CD4-positive, alpha-beta memory T cell (primary cell): ENCODE measurements at regions not wholly inside any gene's neighbourhood (a gene's known extent, or its start where the extent isn't known, plus 50 kb on each side); places are given as distances from the start of the nearest gene placed in this dataset.

Experiments
- CTCF ChIA-PET: fragments of 350-600 bp; sonication (Branson Sonifier 250); formaldehyde crosslinking; loops from one replicate; lab custom pipeline; 2021; ENCODE audit warnings: inconsistent platforms; ENCODE audit not compliant: partially characterized antibody; lab: Charles Lee
- POLR2A ChIA-PET: fragments of 350-600 bp; sonication (Branson Sonifier 250); formaldehyde crosslinking; loops from one replicate; lab custom pipeline; 2021; ENCODE audit not compliant: partially characterized antibody; lab: Charles Lee
- DNase-seq, 5 donors: peaks; one replicate each; pipeline versions ENCODE4 v3.0.0 to v3.0.0-alpha.2; 2020 to 2022; ENCODE audit warnings: mixed read lengths in 1 of 5
- H3K27ac ChIP-seq: one replicate; pipeline ENCODE4 v1.7.0; 2013; ENCODE audit warnings: low read depth, low read length
- H3K27me3 ChIP-seq: 2 replicates; pipeline ENCODE4 v1.7.0; 2013; ENCODE audit warnings: mild to moderate bottlenecking, low read length, moderate library complexity; ENCODE audit not compliant: insufficient read depth
- H3K36me3 ChIP-seq: 2 replicates; pipeline ENCODE4 v1.7.0; 2013; ENCODE audit warnings: mild to moderate bottlenecking, low read length, moderate library complexity; ENCODE audit not compliant: insufficient read depth
- H3K4me1 ChIP-seq: 2 replicates; pipeline ENCODE4 v1.7.0; 2013; ENCODE audit warnings: mild to moderate bottlenecking, low read length, moderate library complexity; ENCODE audit not compliant: insufficient read depth
- H3K4me3 ChIP-seq, 2 donors: one replicate each; pipeline ENCODE4 v1.7.0; 2013; ENCODE audit warnings: low read length in 2 of 2, mild to moderate bottlenecking in 1 of 2
- H3K9me3 ChIP-seq, 2 donors: one replicate each; pipeline ENCODE4 v1.7.0; 2013; ENCODE audit warnings: low read length in 2 of 2, control low read depth in 1 of 2; ENCODE audit not compliant: control insufficient read depth in 1 of 2
- H3K27ac Mint-ChIP-seq, 7 donors: one replicate each; pipeline ENCODE4 v1.8.0; 2020 to 2021; ENCODE audit warnings: mixed read lengths in 7 of 7, mild to moderate bottlenecking in 6 of 7, inconsistent platforms in 3 of 7, moderate library complexity in 3 of 7
- H3K27me3 Mint-ChIP-seq, 2 donors: one replicate each; pipeline ENCODE4 v1.8.0; 2020 to 2021; ENCODE audit warnings: mixed read lengths in 2 of 2
- H3K36me3 Mint-ChIP-seq, 2 donors: one replicate each; pipeline ENCODE4 v1.8.0; 2020 to 2021; ENCODE audit warnings: mixed read lengths in 2 of 2, inconsistent platforms in 1 of 2, mild to moderate bottlenecking in 1 of 2
- H3K4me1 Mint-ChIP-seq, 4 donors: one replicate each; pipeline ENCODE4 v1.8.0; 2020 to 2021; ENCODE audit warnings: mixed read lengths in 4 of 4, mild to moderate bottlenecking in 1 of 4
- H3K4me3 Mint-ChIP-seq, 8 donors: one replicate each; pipeline ENCODE4 v1.8.0; 2020 to 2021; ENCODE audit warnings: mixed read lengths in 8 of 8, mild to moderate bottlenecking in 7 of 8, moderate library complexity in 6 of 8, inconsistent platforms in 3 of 8
- H3K9me3 Mint-ChIP-seq, 8 donors: one replicate each; pipeline ENCODE4 v1.8.0; 2020 to 2021; ENCODE audit warnings: mixed read lengths in 8 of 8, mild to moderate bottlenecking in 5 of 8, inconsistent platforms in 3 of 8, moderate library complexity in 1 of 8
- intact Hi-C: fragments of 100-400 bp; cut with micrococcal nuclease; formaldehyde crosslinking; loops from one replicate; pipeline ENCODE4 v1.15.1; 2023

- H3K27ac Mint-ChIP-seq = no peak overlapping the region
- no peak overlapping the region for H3K4me3 Mint-ChIP-seq
- Histone ChIP-seq H3K27me3 (no peaks in the 10 kb centered on the region), H3K4me1 (no peaks in the 10 kb centered on the region), H3K9me3 (no peaks in the 10 kb centered on the region), H3K36me3 (no peaks in the 10 kb centered on the region), H3K27ac (no peak overlapping the region), H3K4me3 (no peak overlapping the region)
- intact Hi-C loops = no loop called here
- no peak for DNase-seq
- POLR2A ChIA-PET = no interaction called here
- CTCF ChIA-PET = no interaction called here
- peaks cover 2 to 9% of the 10 kb centered on the region in 2 donors for H3K27me3 Mint-ChIP-seq
- no peaks in the 10 kb centered on the region for H3K4me1 Mint-ChIP-seq
- peaks cover 0 to 5% (median 0%) of the 10 kb centered on the region in 8 donors for H3K9me3 Mint-ChIP-seq
- H3K36me3 Mint-ChIP-seq = no peaks in the 10 kb centered on the region
These were observed 101.4 kb downstream of the SYF2 start for GRCh38 chr1:25130895-25131294.

DNA sequence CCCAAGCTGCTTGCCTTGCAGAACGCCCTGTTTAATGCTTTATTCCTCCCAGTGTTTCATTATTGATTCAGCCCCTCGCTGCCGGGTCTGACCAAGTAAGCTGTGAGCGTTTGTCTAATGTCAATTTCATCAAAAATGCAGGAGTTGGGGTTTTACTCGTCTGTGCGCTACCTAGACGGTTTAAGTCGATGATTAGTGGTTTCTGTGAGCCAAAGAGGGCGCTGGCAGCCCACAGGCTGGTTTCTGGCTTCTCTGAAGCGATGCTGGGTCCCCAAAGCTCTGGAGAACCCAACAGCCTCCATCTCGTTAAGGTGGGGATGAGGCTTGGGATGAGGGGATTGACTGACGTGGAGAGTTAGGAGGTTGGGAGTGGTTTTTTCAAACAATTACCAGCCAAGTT lies 102.9 kb downstream of the SYF2 start:
- H3K36me3 ChIP-seq = no peaks in the 10 kb centered on the region
- no peaks in the 10 kb centered on the region for H3K4me1 ChIP-seq
- Mint-ChIP-seq H3K4me1 (no peaks in the 10 kb centered on the region), H3K27ac (no peak overlapping the region), H3K36me3 (no peaks in the 10 kb centered on the region), H3K9me3 (peaks cover 0 to 5% (median 0%) of the 10 kb centered on the region in 8 donors), H3K4me3 (no peak overlapping the region), H3K27me3 (peaks cover 2 to 8% of the 10 kb centered on the region in 2 donors)
- intact Hi-C loops = no loop called here
- ChIA-PET POLR2A (no interaction called here), CTCF (interaction anchor here (1.5 kb wide), 1 partner anchor 28 kb away, joined by 3 read pairs; no protein-coding TSS in a partner anchor)
- H3K27me3 ChIP-seq = no peaks in the 10 kb centered on the region
- no peaks in the 10 kb centered on the region for H3K9me3 ChIP-seq
- no peak overlapping the region for H3K27ac ChIP-seq
- DNase-seq = no peak
- H3K4me3 ChIP-seq = no peak overlapping the region

DNA sequence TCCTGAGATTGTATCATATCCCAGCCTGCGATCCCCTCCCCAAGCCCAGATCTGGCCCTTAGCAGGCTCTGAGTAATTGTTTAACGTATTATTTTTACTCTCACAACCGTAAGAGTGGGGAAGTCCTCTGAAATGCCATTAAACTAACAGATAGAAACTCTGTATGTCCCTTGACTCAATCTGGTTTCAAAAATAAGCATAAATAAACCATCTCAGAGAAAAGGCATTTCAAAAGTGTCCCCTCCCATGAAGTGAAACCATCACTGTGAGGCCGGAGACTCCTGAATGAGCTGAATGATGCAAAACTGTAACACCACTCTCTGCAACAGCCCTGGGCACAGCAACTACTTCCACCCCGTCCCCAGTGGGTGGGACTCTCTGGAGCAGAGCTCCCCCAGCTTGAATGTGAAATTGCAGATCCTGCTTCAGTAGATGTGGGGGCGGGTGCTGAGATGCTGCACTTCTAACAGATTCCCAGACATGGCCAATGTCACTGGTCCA lies 104.1 kb downstream of the SYF2 start:
- POLR2A ChIA-PET = no interaction called here
- no peak overlapping the region for H3K27ac ChIP-seq
- H3K4me3 ChIP-seq = no peak overlapping the region
- peaks cover 0 to 5% (median 0%) of the 10 kb centered on the region in 8 donors for H3K9me3 Mint-ChIP-seq
- H3K36me3 ChIP-seq = no peaks in the 10 kb centered on the region
- H3K4me3 Mint-ChIP-seq = no peak overlapping the region
- intact Hi-C loops = no loop called here
- peaks cover 0 to 6% of the 10 kb centered on the region in 2 donors for H3K27me3 Mint-ChIP-seq
- no peaks in the 10 kb centered on the region for H3K4me1 ChIP-seq
- peak overlapping the region in 1 of 7 donors; percentile 3 for H3K27ac Mint-ChIP-seq
- CTCF ChIA-PET = no interaction called here
- no peaks in the 10 kb centered on the region for H3K4me1 Mint-ChIP-seq
- DNase-seq = no peak
- no peaks in the 10 kb centered on the region for H3K36me3 Mint-ChIP-seq
- H3K27me3 ChIP-seq = no peaks in the 10 kb centered on the region
- no peaks in the 10 kb centered on the region for H3K9me3 ChIP-seq

DNA sequence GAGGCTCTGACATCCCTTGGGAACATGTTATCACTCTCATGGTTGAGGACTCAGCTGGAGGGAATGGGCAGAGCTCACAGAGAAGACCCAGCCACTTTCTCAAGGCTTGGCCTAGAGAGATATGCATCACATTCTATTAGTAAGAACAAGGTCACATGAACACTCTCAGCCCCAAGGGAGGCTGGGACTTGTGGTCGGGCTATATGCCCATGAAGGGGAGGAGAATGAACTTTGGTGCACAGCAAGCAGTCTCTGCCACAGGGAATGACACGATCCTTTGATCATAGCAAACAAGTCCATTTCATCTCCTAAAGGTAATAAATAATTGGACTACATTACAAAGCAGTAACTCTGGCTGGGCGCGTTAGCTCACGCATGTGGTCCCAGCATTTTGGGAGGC lies 105.7 kb downstream of the SYF2 start:
- Histone ChIP-seq H3K9me3 (no peaks in the 10 kb centered on the region), H3K27ac (no peak overlapping the region), H3K4me1 (no peaks in the 10 kb centered on the region), H3K4me3 (no peak overlapping the region), H3K36me3 (no peaks in the 10 kb centered on the region), H3K27me3 (no peaks in the 10 kb centered on the region)
- DNase-seq = no peak
- H3K4me3 Mint-ChIP-seq = no peak overlapping the region
- H3K27ac Mint-ChIP-seq = no peak overlapping the region
- H3K9me3 Mint-ChIP-seq = peaks cover 0 to 5% (median 0%) of the 10 kb centered on the region in 8 donors
- ChIA-PET CTCF (no interaction called here), POLR2A (no interaction called here)
- peaks cover 0 to 3% of the 10 kb centered on the region in 2 donors for H3K27me3 Mint-ChIP-seq
- no peaks in the 10 kb centered on the region for H3K36me3 Mint-ChIP-seq
- H3K4me1 Mint-ChIP-seq = no peaks in the 10 kb centered on the region
- intact Hi-C loops = no loop called here

DNA sequence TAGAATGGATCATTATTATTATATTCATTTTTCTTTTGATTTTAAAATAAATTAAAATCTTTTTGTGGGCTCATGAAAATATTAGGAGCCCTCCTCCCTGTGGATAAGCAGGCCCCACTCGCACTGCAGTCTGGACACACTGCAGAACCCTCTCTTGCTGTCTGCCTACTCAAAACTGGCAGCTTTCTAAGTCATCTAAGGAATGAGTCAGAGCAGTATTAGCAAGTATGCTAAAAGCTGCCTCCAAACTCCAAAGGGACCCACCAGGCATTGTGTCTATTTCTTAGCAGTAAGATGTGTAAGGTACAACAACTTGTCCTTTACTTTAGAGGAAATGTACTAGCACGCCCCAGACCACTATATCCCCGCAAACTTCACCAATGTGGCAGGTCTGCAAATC lies 108.8 kb downstream of the SYF2 start:
- intact Hi-C loops = no loop called here
- no peak for DNase-seq
- Mint-ChIP-seq H3K4me3 (no peak overlapping the region), H3K27me3 (peaks cover 0 to 3% of the 10 kb centered on the region in 2 donors), H3K9me3 (peaks cover 0 to 5% (median 0%) of the 10 kb centered on the region in 8 donors), H3K27ac (no peak overlapping the region), H3K4me1 (peaks cover 6 to 12% (median 10%) of the 10 kb centered on the region in 4 donors), H3K36me3 (no peaks in the 10 kb centered on the region)
- ChIA-PET POLR2A (no interaction called here), CTCF (no interaction called here)
- Histone ChIP-seq H3K4me1 (peaks cover 9% of the 10 kb centered on the region), H3K27me3 (no peaks in the 10 kb centered on the region), H3K27ac (no peak overlapping the region), H3K9me3 (no peaks in the 10 kb centered on the region), H3K4me3 (no peak overlapping the region), H3K36me3 (no peaks in the 10 kb centered on the region)

DNA sequence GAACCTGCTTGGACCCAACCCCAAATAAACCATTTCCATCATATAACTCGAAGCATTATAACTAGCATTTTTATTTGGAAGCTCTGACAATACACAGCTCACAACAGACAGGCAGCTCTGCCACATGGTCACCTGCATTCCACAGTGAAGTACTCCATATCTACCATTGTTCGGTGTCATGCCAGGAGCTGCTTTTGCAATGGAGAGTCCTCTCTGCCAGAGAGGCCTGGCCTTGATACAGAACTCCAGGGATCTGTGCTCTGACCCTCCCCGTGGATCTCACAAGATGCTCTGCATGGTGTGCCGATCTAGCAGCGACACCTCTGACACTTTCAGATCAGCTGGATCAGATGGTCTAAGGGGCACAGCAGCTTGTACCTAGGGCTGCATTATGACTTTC lies 109.6 kb downstream of the SYF2 start:
- no peaks in the 10 kb centered on the region for H3K36me3 Mint-ChIP-seq
- no peak overlapping the region for H3K4me3 Mint-ChIP-seq
- H3K27me3 Mint-ChIP-seq = peaks cover 0 to 3% of the 10 kb centered on the region in 2 donors
- Histone ChIP-seq H3K9me3 (no peaks in the 10 kb centered on the region), H3K27ac (no peak overlapping the region), H3K27me3 (no peaks in the 10 kb centered on the region), H3K4me3 (no peak overlapping the region), H3K36me3 (no peaks in the 10 kb centered on the region), H3K4me1 (peaks cover 9% of the 10 kb centered on the region)
- POLR2A ChIA-PET = no interaction called here
- peaks cover 6 to 16% (median 11%) of the 10 kb centered on the region in 4 donors for H3K4me1 Mint-ChIP-seq
- no peak for DNase-seq
- H3K27ac Mint-ChIP-seq = no peak overlapping the region
- intact Hi-C loops = no loop called here
- CTCF ChIA-PET = interaction anchor here (1.3 kb wide), 1 partner anchor 21 kb away, joined by 4 read pairs; no protein-coding TSS in a partner anchor
- peaks cover 0 to 5% (median 0%) of the 10 kb centered on the region in 8 donors for H3K9me3 Mint-ChIP-seq

- Mint-ChIP-seq H3K27me3 (peaks cover 1 to 8% of the 10 kb centered on the region in 2 donors), H3K4me3 (peak overlapping the region in 4 of 8 donors; percentile 13 to 35 (median 28)), H3K4me1 (peaks cover 6 to 16% (median 11%) of the 10 kb centered on the region in 4 donors), H3K27ac (no peak overlapping the region), H3K9me3 (peaks cover 0 to 2% (median 0%) of the 10 kb centered on the region in 8 donors), H3K36me3 (no peaks in the 10 kb centered on the region)
- DNase-seq = no peak
- Histone ChIP-seq H3K4me3 (no peak overlapping the region), H3K4me1 (peaks cover 9% of the 10 kb centered on the region), H3K36me3 (no peaks in the 10 kb centered on the region), H3K27me3 (no peaks in the 10 kb centered on the region), H3K27ac (no peak overlapping the region), H3K9me3 (no peaks in the 10 kb centered on the region)
- POLR2A ChIA-PET = no interaction called here
- CTCF ChIA-PET = interaction anchor here (1.1 kb wide), 1 partner anchor 31 kb away, joined by 4 read pairs; no protein-coding TSS in a partner anchor
- intact Hi-C loops = no loop called here
These were observed 112.0 kb downstream of the SYF2 start for GRCh38 chr1:25120281-25120680.
